Right renal cortex interstitium (tissue), 3 donors: ENCODE measurements at regions not wholly inside any gene's neighbourhood (a gene's known extent, or its start where the extent isn't known, plus 50 kb on each side); places are given as distances from the start of the nearest gene placed in this dataset.

Experiments
- DNase-seq, 3 donors: peaks; one replicate each; pipeline ENCODE4 v3.0.0-alpha.2; 2013; ENCODE audit warnings: low read depth in 3 of 3, low spot score in 2 of 3

DNA sequence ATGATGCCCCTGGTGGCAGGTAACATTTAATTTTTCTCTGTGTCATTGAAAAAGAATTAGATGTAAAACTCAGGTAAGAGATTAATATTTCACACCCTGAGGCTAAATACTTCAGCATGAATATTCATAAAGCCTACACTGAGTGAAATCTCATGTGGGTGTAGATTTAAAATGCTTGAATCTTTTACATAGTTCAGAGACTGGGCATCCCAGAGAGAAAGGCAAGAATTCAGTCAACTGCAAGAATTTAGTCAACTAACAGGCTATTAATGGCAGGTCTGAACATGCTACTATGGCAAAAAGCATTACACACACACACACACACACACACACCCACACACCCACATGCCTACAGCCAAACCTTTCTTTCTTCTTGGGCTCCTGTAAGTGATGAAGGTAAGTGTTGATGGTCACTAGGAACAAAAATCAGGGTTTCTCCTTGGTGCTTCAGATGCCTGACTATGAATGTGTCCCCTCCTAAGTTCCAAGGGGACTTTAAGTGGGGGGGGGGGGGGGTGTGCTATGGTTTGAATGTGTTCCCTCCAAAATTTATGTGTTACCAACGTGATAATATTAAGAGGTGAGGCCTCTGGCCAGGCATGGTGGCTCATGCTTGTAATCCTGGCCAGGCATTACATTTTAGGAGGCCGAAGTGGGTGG is 63.7 kb upstream of the PSMD7 start:
- DNase-seq, result no peak

DNA sequence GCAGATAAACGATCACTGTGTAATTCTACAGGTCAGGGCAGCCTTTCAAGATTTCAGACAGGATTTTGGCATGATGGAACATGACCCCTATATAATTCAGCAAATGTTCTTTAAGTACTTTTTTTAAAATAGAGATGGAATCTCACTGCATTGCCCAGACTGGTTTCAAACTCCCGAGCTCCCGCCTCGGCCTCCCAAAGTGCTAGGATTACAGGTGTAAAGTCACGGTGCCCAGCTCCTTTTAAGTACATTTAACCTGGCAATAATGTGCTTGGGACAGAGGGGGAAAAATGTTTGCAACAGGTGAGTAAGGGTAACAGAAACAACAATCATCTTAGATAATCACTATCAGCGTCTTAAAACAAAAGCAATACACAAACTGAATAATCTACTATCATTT is 66.5 kb upstream of the PSMD7 start:
- DNase-seq, result no peak

- DNase-seq, result peak in 1 of 3 donors; percentile 19
Measured at GRCh38 chr16:74226338-74226954, 70.2 kb upstream of the PSMD7 start.

GRCh38 chr16:74224828-74225612 is 71.6 kb upstream of the PSMD7 start:
- no peak for DNase-seq

GRCh38 chr16:74221828-74222227 is 74.8 kb upstream of the PSMD7 start:
- DNase-seq, result no peak

- DNase-seq, result no peak
Measured at GRCh38 chr16:74219706-74220105, 76.9 kb upstream of the PSMD7 start.

DNA sequence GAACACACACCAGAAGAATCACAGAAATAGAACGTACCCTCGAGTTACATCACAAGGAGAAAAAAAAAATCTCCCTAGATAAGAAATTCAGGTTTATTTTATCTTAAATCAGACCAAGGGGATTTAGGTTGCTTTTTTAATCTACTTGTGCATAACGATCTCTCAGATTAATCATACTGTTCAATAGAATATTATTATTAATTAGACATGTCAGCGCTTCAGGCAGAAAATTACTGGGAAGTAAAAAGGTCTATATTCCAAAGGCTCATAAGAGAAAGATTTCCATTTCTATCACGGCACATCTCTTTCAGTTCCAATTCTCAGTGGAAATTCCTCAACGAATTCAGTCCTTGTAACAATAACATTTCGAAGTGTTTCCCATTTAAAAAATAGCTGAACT is 77.7 kb upstream of the PSMD7 start:
- no peak for DNase-seq

- no peak for DNase-seq
Measured at GRCh38 chr16:74216319-74216718, 80.3 kb upstream of the PSMD7 start.

DNA sequence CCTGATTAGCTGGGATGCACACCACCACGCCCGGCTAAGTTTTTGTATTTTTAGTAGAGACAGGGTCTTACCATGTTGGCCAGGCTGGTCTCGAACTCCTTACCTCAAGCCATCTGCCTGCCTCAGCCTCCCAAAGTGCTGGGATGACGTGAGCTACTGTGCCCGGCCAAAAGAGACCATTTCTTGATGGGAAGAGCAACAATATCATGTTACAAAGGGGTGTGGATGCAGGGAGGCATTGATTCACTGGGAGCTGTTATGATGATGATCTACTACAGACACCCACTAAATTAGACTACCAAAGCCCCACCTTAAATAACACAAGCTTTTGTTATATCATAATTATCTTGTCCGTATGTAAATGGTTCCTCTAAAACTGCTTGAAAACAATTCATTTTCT is 81.4 kb upstream of the PSMD7 start:
- no peak for DNase-seq

- DNase-seq, result no peak
Measured at GRCh38 chr16:74213372-74213771, 83.2 kb upstream of the PSMD7 start.

DNA sequence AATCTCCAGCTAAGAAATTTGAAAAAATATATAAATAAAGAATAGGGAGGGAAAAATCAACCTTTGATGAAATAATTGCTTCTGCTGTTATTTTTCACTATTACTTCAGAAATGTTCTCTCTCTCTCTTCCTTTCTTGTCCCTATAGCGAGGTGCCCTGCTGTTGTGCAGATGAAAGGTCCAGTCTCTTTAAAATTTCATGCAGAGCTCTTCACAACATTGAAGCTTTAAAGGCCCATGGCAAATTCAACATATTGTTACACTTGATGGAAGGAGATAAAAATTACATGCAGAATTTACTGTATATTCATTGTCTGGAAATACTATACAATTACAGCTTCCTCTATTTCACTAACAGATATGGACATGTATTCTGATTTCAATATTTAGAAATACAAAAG is 86.4 kb upstream of the PSMD7 start:
- DNase-seq, result no peak

- DNase-seq, result no peak
Measured at GRCh38 chr16:74202009-74202408, 94.6 kb upstream of the PSMD7 start.

DNA sequence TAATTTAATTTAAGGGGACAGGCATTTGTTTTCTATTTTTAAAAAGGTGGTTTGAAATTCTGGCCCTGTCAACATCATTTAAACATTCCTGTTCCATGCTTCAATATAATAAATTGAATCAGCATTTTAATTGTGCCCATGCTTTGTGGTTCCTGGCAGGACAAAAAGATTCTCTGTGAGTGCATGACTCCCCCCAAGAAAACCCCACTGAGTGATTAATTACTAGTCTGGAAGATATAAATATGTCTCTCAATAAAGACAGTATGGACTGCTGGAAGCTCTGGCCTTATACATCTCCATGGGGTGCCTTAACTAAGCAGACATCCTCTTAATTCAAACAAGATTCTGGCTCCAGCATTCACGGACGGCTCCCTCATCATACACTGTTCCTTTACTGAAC is 95.0 kb upstream of the PSMD7 start:
- no peak for DNase-seq

GRCh38 chr16:74200921-74201320 is 95.7 kb upstream of the PSMD7 start:
- no peak for DNase-seq

DNA sequence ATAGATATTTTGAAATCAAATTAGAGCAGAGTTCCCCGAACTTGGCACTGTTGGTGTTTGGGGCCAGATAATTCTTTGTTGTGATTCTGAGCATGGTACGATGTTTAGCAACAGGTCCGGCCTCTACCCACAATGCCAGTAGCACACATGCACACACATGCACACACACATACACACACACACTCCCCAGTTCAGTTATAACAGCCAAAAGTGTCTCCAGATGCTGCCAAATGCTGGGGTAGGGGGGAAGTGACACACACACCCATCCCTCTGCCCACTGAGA is 96.8 kb upstream of the PSMD7 start:
- no peak for DNase-seq

DNA sequence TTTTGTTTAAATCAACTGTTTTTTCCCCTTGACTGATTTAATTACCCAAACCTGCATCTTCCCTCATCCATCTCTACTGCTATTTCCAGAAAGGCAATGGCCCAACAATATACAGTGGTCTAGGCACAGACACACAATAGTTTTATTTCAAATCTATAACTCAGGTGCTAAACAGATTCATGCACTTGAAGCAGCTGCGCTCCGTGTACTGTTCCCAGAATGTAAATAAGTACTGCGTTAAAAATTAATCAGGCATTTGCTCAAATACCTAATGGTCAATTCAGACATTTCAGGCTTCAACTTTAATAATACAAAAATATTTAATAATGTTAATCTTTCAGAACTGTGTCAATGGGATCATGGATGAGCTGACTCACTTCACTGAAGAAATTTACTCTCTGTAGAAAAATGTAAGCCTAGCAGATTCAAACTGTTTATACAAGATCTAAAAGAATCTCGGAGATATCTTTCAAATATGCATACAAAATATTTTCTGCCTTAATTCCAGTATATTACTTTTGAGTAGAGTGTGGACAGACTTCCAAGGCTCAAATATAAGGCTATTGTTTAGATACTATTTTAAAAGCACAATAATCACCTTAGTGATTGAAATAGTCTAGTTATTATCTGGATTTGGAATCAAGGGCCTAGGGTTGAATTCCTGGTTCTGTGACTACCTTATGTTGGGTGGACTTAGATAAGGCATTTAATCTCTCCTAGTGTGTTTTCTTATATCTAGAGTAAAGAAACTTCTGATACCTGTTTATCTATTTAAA is 97.4 kb upstream of the PSMD7 start:
- DNase-seq, result no peak

- DNase-seq, result no peak
Measured at GRCh38 chr16:74192281-74192797, 104.3 kb upstream of the PSMD7 start.

DNA sequence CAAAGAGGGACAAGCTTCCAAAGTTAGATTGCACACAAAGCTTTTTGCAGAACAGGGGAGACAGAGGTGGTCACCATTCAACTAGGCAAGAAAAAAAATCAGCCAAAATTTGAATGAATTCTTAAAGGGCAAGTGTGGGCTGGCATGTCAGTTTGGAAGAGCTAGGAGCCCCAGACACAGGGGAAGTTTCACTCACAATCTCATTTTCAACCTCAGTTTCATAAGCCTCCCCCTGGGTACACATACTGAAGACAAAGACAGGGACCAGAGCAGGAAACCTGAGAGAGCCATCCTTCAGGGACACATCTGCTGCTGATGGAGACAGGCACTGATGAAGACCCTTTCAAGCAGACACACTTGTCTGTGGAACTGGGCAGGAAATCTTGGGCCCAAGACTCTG is 106.3 kb upstream of the PSMD7 start:
- DNase-seq, result no peak

DNA sequence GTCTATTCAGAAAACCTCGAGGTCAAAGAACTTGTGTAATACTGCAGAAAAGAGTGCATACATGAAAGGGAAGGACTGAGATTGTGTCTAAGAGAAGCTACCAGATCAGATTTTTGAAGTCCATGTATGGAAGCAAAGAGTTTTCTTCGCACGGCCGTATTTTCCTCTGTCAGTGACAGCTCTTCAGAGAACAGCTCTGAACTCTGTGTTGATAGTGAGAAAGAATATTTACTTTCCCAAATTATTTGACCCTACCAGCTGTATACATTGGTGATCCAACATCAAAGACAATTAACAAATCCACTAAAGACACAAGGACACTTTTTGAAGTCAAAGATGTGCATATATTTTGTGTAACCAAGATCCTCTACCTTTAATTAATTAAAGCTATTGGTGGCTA is 107.8 kb upstream of the PSMD7 start:
- no peak for DNase-seq

- peak in 1 of 3 donors; percentile 10 for DNase-seq
Measured at GRCh38 chr16:74186561-74186971, 110.0 kb upstream of the PSMD7 start.

DNA sequence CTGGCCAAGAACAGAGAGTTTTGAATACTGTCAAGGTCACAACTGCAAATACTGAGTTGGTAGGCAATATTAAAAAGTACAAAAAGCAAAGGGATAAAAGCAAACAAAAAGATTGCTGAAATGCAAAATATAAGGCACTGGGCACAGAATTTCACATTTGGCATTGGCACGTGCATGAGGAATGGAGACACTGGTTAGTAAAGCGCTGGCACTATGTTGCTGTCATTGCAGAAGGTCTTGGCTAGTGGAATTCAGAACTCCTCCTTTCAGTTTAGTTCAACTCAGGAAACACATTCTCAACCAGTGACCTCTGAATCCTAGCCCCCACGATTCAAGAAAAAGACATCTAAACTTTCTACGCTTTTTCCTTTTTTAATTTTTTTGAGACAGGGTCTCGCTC is 111.8 kb upstream of the PSMD7 start:
- DNase-seq, result no peak
